GM21360 (cell line): ENCODE measurements at regions not wholly inside any gene's neighbourhood (a gene's known extent, or its start where the extent isn't known, plus 50 kb on each side); places are given as distances from the start of the nearest gene placed in this dataset.
"Not testable (repeated sequence)": the region's sequence is repeated elsewhere in the genome, so short reads cannot be mapped to it uniquely, and the experiment has no call there.

Experiments used
- ATAC-seq: cut with Tn5 transposase; IDR thresholded peaks from one replicate; pipeline ENCODE4 v1.9.1; 2021; ENCODE audit warnings: mild to moderate bottlenecking, moderate library complexity; ENCODE audit not compliant: unreplicated experiment

GRCh38 chr16:88241404-88242311 lies 141.1 kb upstream of the ZNF469 start:
- not testable (repeated sequence) for ATAC-seq

- not testable (repeated sequence) for ATAC-seq
Measured at GRCh38 chr16:88242312-88243295, 140.2 kb upstream of the ZNF469 start.

- not testable (repeated sequence) for ATAC-seq
Measured at GRCh38 chr16:88243921-88244320, 138.8 kb upstream of the ZNF469 start.

DNA sequence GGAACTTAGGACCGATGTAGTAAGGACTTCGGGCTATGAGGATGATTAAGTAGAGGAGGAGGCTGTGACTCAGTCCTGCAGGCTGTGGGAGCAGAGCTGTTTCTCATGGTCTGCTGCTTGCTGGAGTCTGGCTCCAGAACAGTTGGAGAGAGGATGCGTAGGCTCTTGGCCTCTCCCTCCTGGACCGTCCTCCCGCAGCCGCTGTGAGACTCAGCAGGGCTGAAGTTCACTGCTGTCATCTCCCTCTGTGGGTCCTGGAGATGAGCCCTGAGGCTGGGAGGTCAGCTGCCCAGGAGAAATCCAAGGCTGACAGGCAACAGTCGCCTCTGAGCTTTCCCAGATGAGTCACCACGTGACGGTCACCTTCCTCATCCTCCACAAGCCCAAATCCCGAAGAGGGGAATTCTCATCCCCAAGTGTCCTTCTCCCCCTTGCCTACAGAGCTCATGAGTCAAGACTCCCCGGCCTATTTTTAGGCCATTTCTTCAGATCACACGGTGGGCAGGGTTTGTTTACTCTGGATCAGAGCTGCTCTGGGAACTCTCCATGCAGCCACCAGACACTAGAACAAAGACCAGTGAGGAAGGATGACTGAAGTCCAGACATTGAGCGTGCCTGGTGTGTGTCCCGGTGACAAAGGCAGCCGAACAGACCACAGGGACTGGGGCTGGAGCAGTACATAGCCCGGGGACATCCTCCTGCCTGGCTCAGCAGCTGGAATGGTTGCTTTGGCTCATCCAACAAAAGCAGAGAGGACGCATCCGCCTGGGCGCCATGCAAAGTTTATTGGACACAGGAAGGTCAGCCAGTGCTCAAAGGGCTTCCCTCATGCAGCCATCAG lies 137.3 kb upstream of the ZNF469 start:
- not testable (repeated sequence) for ATAC-seq

DNA sequence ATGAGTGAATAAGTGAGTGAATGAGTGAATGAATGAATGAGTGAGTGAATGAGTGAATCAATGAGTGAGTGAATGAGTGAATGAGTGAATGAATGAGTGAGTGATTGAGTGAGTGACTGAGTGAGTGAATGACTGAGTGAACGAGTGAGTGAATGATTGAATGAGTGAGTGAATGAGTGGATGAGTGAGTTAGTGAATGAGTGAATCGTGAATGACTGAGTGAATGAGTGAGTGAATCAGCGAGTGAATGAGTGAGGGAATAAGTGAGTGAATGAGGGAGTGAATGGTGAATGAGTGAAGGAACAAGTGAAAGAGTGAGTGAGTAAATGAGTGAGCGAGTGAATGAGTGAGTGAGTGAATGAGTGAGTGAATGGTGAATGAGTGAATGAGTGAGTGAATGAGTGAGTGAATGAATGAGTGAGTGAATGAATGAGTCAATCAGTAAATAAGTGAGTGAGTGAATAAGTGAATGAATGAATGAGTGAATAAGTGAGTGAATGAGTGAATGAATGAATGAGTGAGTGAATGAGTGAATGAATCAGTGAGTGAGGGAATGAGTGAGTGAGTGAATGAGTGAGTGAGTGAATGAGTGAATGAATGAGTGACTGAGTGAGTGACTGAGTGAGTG lies 135.7 kb upstream of the ZNF469 start:
- ATAC-seq, result not testable (repeated sequence)

- not testable (repeated sequence) for ATAC-seq
Measured at GRCh38 chr16:88247583-88247966, 135.2 kb upstream of the ZNF469 start.

DNA sequence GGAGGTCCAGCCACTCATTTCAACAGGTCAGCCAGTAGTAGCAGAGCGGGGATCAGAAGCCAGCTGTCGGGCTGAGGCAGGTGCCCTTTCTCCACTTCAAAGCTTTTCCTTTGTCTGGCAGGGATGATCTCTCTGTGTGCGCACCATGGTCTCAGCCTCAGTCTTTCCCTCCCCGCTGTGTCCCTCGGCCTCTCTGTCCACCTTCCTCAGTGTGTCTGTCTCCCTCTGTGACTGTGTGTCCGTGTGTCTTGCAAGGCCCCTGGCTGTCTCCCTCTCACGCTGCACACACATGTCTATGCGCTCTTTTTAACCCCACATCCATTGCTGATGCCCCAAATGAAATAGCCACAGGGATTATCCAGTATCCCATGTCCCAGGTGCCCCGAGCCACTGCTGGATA lies 134.0 kb upstream of the ZNF469 start:
- ATAC-seq, result not testable (repeated sequence)

DNA sequence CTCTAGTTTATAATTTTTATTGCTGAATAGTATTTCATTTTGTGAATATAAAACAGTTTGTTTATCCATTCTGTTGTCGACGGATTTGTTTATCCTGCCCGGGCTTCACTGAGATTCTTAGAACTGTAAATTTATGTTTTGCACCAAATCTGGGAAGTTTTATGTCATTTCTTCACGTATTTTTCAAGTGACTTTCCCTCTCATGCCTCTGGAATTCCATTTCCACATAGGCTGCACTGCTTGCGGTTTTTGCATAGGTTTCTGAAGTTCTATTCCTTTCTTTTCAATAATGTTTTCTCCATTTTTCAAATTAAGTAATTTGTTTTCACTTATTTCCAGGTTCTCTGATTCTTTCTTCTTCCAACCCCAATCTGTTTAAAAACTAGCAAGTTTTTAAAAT lies 132.4 kb upstream of the ZNF469 start:
- ATAC-seq, result not testable (repeated sequence)

- not testable (repeated sequence) for ATAC-seq
Measured at GRCh38 chr16:88252057-88252794, 130.5 kb upstream of the ZNF469 start.

GRCh38 chr16:88258141-88258540 lies 124.6 kb upstream of the ZNF469 start:
- not testable (repeated sequence) for ATAC-seq

DNA sequence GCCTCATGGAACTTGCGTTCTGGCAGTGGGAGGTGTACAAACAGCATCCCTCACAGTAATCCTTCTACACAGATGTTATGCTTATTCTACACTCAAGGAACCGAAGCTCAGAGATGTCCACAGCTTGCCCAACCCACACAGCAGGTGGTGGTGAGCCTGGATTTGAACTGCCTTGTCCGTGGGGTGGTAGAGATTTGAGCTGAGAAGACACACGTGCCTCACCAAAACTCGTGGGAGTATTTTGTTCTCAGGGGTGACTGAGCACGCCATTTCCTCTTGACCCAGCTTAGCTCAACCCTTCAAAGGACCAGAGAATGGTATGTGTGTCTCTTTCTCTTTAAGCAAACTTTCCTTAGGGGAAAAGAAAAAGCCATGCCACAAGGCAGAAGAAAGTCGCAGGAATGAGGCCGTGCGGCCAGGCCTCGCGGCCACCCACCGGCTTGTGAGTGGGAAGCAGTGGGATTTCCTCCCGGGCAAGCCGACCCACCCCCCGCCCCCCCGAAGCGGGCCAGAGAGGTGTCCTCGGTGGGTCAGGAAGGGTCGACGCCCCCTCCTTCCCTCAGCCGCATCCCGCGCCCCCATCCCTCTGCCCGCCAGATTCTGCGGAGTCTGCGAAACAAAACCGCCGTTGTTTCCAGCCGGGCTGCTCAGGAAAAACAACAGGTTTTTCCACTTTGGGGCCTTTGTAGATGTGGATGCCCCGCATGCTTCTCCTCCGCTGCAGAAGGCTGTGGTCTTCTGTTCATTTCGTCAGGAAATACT lies 123.8 kb upstream of the ZNF469 start:
- not testable (repeated sequence) for ATAC-seq

DNA sequence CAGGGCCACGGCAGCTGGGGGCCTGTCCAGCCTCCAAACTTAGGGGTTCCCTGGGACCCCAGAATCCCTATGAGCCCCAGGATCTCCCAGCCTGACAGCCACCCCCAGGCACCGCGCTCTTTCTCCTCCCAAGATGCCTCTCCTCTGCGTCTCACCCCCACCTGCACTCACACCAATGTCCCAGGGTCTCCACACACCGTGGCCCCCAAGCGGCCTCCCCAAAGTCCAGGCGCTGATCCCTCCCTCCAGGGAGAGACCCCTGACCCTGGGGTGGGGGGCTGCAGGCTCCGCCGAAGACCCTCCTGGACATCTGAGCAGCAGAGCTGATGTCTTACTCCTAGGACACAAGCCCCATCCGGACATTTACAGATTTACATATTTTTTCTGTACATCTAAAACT lies 123.2 kb upstream of the ZNF469 start:
- ATAC-seq, result not testable (repeated sequence)

- ATAC-seq, result not testable (repeated sequence)
Measured at GRCh38 chr16:88260146-88260545, 122.6 kb upstream of the ZNF469 start.

- not testable (repeated sequence) for ATAC-seq
Measured at GRCh38 chr16:88260881-88261665, 121.7 kb upstream of the ZNF469 start.

DNA sequence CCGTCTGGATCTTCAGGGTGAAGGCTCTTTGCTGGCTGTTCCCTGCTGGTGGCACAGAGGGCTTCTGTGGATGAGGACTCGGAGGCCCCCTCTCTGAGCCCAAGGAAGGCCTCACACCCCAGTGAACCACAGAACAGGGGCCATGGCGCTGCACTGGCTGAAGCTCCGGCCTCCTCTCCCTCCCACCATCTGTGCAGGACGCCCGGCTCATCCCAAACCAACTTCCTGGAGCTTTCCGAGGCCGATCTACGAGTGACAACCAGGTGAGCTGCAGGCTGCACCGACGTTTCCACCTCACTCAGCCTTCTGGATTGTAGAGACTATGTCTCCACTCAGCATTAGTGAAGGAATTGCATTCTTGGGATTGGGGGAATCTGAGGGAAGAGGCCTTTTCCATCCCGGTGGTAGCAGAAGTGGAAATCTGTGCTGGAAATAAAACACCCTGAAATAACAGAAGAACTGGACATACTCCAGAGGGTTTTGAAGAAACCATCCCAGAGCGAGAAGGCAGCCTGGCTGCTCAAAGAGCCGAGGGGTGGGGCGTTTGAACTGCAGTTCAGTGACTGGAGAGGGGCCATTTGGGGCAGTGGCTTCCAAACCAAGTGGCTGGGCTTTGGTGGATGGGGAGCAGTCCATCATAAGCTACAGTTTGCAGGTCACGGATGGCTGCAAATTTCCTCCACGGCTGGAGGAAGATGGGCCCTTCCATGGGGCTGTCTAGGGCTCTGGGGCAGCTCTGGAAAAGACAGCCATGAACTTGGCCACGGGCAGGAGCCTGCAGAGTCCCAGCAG lies 120.7 kb upstream of the ZNF469 start:
- not testable (repeated sequence) for ATAC-seq

DNA sequence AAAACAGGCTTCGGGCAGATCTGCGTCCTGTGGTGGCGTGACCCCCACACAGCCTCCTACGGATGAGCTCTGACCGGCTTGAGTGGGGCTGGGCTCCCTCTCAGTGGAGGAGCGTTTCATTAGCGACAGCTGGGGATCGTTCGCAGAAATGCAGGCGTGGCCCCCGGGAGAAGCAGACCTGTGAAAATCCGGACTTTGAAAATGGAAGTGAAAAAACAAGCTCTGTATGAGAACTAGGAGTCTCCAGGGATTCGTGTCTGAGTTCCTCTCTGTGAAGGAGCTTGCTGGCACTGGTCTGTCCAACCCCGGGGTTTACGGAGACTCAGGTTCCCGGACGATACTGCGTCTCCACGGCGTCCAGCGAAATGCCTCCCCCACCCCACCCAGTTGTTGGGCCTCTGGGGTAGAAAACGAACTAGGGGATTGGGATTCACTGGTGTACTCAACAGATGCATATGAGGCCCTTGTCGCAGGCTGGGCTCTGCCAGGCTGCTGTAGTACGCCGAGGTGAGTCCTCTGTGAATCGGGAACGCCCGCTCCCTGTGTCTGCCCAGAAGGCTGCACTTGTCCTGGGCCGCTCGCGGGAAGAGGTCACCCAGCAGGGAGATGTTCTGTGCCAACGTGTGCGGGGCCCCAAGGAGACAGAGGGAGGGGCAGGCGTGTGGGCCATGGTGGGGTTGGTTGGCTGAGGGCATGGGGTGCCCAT lies 119.7 kb upstream of the ZNF469 start:
- ATAC-seq, result not testable (repeated sequence)
